Liver (tissue), 7 donors: ENCODE measurements at regions not wholly inside any gene's neighbourhood (a gene's known extent, or its start where the extent isn't known, plus 50 kb on each side); places are given as distances from the start of the nearest gene placed in this dataset.

ENCODE experiments used
- DNase-seq: peaks from one replicate; pipeline ENCODE4 v3.0.0-alpha.2; 2017; ENCODE audit warnings: low spot score
- H3K27ac ChIP-seq, 2 donors: one replicate each; pipeline ENCODE4 v1.7.0; 2013; ENCODE audit warnings: inconsistent platforms in 2 of 2, low read length in 2 of 2, control low read depth in 1 of 2, low read depth in 1 of 2, mild to moderate bottlenecking in 1 of 2
- H3K27me3 ChIP-seq, 4 donors: one replicate each; pipeline versions ENCODE4 v1.6.1 to v1.7.0; 2013; ENCODE audit warnings: low read length in 3 of 4, inconsistent platforms in 1 of 4, mild to moderate bottlenecking in 1 of 4, moderate library complexity in 1 of 4; ENCODE audit not compliant: control insufficient read depth in 4 of 4, insufficient read depth in 4 of 4
- H3K36me3 ChIP-seq, 4 donors: one replicate each; pipeline versions ENCODE4 v1.6.1 to v1.7.0; 2013; ENCODE audit warnings: low read length in 3 of 4, mild to moderate bottlenecking in 3 of 4, low read depth in 1 of 4, moderate library complexity in 1 of 4; ENCODE audit not compliant: control insufficient read depth in 4 of 4, insufficient read depth in 3 of 4
- H3K4me1 ChIP-seq, 4 donors: one replicate each; pipeline versions ENCODE4 v1.6.1 to v1.7.0; 2013; ENCODE audit warnings: low read length in 3 of 4, mild to moderate bottlenecking in 3 of 4, moderate library complexity in 1 of 4; ENCODE audit not compliant: control insufficient read depth in 4 of 4, insufficient read depth in 4 of 4
- H3K4me3 ChIP-seq, 3 donors: one replicate each; pipeline versions ENCODE4 v1.6.1 to v1.7.0; 2013; ENCODE audit warnings: low read length in 3 of 3, control low read depth in 1 of 3, low read depth in 1 of 3, mild to moderate bottlenecking in 1 of 3
- H3K9ac ChIP-seq, 2 donors: one replicate each; pipeline ENCODE4 v1.7.0; 2013; ENCODE audit warnings: low read length in 2 of 2, mild to moderate bottlenecking in 2 of 2, moderate library complexity in 2 of 2, control low read depth in 1 of 2, low read depth in 1 of 2
- H3K9me3 ChIP-seq, 4 donors: one replicate each; pipeline versions ENCODE4 v1.6.1 to v1.7.0; 2013; ENCODE audit warnings: low read length in 3 of 4; ENCODE audit not compliant: control insufficient read depth in 4 of 4
- EGR1 ChIP-seq, 2 donors: IDR thresholded peaks; 2 replicates each; pipeline ENCODE4 v1.6.1; 2016 to 2018; ENCODE audit warnings: antibody characterized with exemption in 2 of 2, low read depth in 2 of 2
- FOXA1 ChIP-seq: IDR thresholded peaks from 2 replicates; pipeline ENCODE4 v1.6.1; 2016; ENCODE audit warnings: antibody characterized with exemption
- FOXA2 ChIP-seq: IDR thresholded peaks from 2 replicates; pipeline ENCODE4 v1.6.1; 2016; ENCODE audit warnings: antibody characterized with exemption
- HNF4A ChIP-seq, 2 donors: conservative IDR thresholded peaks; 2 replicates each; pipeline ENCODE4 v1.6.1; 2016; ENCODE audit warnings: antibody characterized with exemption in 2 of 2, mild to moderate bottlenecking in 2 of 2
- JUND ChIP-seq, 2 donors: IDR thresholded peaks; 2 replicates each; pipeline ENCODE4 v1.6.1; 2016; ENCODE audit warnings: antibody characterized with exemption in 2 of 2
- NR2F2 ChIP-seq: IDR thresholded peaks from 2 replicates; pipeline ENCODE4 v1.6.1; 2016; ENCODE audit warnings: antibody characterized with exemption
- RAD21 ChIP-seq, 2 donors: IDR thresholded peaks; 2 replicates each; pipeline ENCODE4 v1.6.1; 2016; ENCODE audit warnings: antibody characterized with exemption in 2 of 2, mild to moderate bottlenecking in 2 of 2
- SP1 ChIP-seq: IDR thresholded peaks from 2 replicates; pipeline ENCODE4 v1.6.1; 2018; ENCODE audit warnings: antibody characterized with exemption, mild to moderate bottlenecking
- TAF1 ChIP-seq: conservative IDR thresholded peaks from 2 replicates; pipeline ENCODE4 v1.6.1; 2016; ENCODE audit warnings: antibody characterized with exemption, mild to moderate bottlenecking
- YY1 ChIP-seq: IDR thresholded peaks from 2 replicates; pipeline ENCODE4 v1.6.1; 2016; ENCODE audit warnings: antibody characterized with exemption, mild to moderate bottlenecking
- WGBS: extraction: QIAGEN DNeasy Blood & Tissue Kit; methylation state at CpG from one replicate; pipeline ENCODE4 v1.1.7; 2013; 5-methylcytosine and 5-hydroxymethylcytosine counted together
- TF ChIP-seq, protein P1 (sequence below): IDR thresholded peaks from 2 replicates; pipeline ENCODE4 v1.6.1; 2016; ENCODE audit warnings: antibody characterized with exemption
- TF ChIP-seq, protein P2 (sequence below): IDR thresholded peaks from 2 replicates; pipeline ENCODE4 v1.6.1; 2016; ENCODE audit warnings: antibody characterized with exemption
- TF ChIP-seq, protein P3 (sequence below): IDR thresholded peaks from 2 replicates; pipeline ENCODE4 v1.6.1; 2016; ENCODE audit warnings: antibody characterized with exemption
- donor health status: healthy.
- donor health status: healthy.
- donor health status: healthy.
- donor health status: healthy.

DNA sequence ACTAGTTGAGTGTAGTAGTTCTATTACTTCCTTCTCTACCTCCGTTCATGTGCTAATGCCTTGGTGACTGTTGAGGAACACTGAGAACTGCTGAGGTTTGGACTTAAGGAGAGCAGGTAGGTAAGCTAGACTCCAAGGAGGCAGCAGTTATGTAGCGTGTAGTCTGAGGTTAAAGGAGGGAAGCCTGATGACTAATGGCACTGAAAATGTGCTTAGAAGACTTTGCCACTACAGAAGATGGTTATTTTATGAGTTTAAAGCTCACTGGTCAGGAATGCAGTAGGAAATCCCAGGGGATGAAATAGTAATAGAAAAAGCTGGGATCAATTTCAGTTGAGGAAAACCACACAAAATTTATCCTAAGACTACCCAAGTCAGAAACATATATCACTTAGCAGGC lies 1077.3 kb downstream of the RAPGEF2 start:
- H3K4me1 ChIP-seq, result no peaks in the 10 kb centered on the region
- no peaks in the 10 kb centered on the region for H3K27me3 ChIP-seq
- H3K4me3 ChIP-seq, result no peak overlapping the region
- TF ChIP-seq FOXA1, result no peak
- no peak for TF ChIP-seq SP1
- no peak for TF ChIP-seq HNF4A (conservative IDR thresholded peaks at IDR 0.05)
- TF ChIP-seq, protein P1, sequence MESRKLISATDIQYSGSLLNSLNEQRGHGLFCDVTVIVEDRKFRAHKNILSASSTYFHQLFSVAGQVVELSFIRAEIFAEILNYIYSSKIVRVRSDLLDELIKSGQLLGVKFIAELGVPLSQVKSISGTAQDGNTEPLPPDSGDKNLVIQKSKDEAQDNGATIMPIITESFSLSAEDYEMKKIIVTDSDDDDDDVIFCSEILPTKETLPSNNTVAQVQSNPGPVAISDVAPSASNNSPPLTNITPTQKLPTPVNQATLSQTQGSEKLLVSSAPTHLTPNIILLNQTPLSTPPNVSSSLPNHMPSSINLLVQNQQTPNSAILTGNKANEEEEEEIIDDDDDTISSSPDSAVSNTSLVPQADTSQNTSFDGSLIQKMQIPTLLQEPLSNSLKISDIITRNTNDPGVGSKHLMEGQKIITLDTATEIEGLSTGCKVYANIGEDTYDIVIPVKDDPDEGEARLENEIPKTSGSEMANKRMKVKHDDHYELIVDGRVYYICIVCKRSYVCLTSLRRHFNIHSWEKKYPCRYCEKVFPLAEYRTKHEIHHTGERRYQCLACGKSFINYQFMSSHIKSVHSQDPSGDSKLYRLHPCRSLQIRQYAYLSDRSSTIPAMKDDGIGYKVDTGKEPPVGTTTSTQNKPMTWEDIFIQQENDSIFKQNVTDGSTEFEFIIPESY, result no peak
- TF ChIP-seq, protein P2, sequence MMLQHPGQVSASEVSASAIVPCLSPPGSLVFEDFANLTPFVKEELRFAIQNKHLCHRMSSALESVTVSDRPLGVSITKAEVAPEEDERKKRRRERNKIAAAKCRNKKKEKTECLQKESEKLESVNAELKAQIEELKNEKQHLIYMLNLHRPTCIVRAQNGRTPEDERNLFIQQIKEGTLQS, result no peak
- no peak for TF ChIP-seq TAF1
- TF ChIP-seq EGR1 (IDR thresholded peaks at IDR 0.05; ENCODE audit: low read depth in 2 of 2), result no peak
- no peak for TF ChIP-seq NR2F2
- TF ChIP-seq FOXA2, result no peak
- no peaks in the 10 kb centered on the region for H3K9me3 ChIP-seq
- no peak overlapping the region for H3K9ac ChIP-seq
- no peaks in the 10 kb centered on the region for H3K36me3 ChIP-seq
- DNase-seq, result no peak
- H3K27ac ChIP-seq, result no peak overlapping the region
- 79% methylated on average over 2 of the region's 2 CpGs for WGBS

DNA sequence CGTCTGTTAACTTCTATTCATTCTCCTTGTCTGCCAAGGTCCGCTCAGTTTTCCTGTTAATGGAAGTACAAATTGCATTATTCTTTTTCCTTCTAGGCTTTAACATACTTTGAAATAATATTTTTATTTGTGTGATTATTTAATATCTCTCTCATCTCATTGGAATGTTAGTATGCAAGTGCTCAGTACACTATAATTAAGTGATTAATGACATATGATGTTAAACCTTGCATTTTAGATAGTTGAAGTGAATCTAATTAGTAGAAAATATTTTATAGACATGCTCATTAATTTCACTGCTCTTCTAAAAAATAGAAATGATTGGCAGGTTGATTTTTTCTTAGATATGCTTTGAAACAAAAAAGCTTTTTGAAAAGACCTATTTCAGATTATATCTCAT lies 1079.8 kb downstream of the RAPGEF2 start:
- no peak for DNase-seq
- no peaks in the 10 kb centered on the region for H3K9me3 ChIP-seq
- WGBS, result 72% methylated on average over 2 of the region's 2 CpGs
- no peak overlapping the region for H3K4me3 ChIP-seq
- no peaks in the 10 kb centered on the region for H3K4me1 ChIP-seq
- no peaks in the 10 kb centered on the region for H3K27me3 ChIP-seq
- no peak overlapping the region for H3K9ac ChIP-seq
- no peaks in the 10 kb centered on the region for H3K36me3 ChIP-seq
- TF ChIP-seq, protein P1, result no peak
- no peak for TF ChIP-seq HNF4A (conservative IDR thresholded peaks at IDR 0.05)
- no peak overlapping the region for H3K27ac ChIP-seq

DNA sequence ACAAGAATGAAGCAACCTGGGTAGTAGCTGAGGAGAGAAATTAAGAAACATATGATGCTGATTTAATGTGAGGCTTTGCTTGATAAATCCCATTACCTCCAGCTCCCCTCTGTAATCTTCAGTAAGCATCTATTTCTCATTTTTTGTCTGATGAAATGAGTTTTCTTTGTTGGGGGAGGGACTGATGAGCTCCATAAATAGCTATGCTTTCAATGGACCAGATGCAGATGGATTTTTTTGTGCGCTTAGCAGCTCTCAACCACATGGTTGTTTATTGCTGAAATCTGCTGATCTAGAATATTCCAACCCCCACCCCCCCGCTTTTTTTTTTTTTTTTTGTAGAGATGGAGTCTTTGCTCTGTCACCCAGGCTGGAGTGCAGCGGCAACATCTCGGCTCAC lies 1082.0 kb downstream of the RAPGEF2 start:
- WGBS, result 86% methylated on average over 4 of the region's 4 CpGs
- Histone ChIP-seq H3K27me3 (no peaks in the 10 kb centered on the region), H3K36me3 (no peaks in the 10 kb centered on the region), H3K4me1 (no peaks in the 10 kb centered on the region), H3K27ac (no peak overlapping the region), H3K9ac (no peak overlapping the region), H3K4me3 (no peak overlapping the region), H3K9me3 (no peaks in the 10 kb centered on the region)
- no peak for DNase-seq
- TF ChIP-seq RAD21 (IDR thresholded peaks at IDR 0.05), result no peak

DNA sequence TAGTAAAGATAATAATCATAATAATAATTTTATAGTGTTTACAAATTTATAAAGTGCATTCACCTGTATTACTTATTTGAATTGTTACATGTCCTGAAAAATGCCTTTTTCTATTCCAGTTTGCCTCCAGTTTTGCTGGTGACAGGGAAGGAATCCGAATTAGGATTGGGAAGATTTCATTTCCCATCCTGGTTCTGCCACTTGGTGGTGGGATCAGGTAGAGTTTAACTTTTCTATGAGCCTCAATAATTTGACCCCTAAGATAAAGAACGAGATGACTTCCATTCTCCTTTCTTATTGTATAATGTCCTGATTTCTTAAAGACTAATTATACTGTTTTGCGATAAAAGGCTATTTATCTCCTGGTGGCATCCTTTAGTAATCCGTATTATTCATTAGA lies 1090.9 kb downstream of the RAPGEF2 start:
- no peak overlapping the region for H3K27ac ChIP-seq
- H3K9ac ChIP-seq, result no peak overlapping the region
- no peaks in the 10 kb centered on the region for H3K27me3 ChIP-seq
- no peaks in the 10 kb centered on the region for H3K9me3 ChIP-seq
- 77% methylated on average over 4 of the region's 4 CpGs for WGBS
- DNase-seq, result no peak
- H3K4me1 ChIP-seq, result no peaks in the 10 kb centered on the region
- H3K36me3 ChIP-seq, result no peaks in the 10 kb centered on the region
- TF ChIP-seq FOXA1, result no peak
- TF ChIP-seq EGR1 (IDR thresholded peaks at IDR 0.05; ENCODE audit: low read depth in 2 of 2), result no peak
- TF ChIP-seq SP1, result no peak
- TF ChIP-seq YY1, result no peak
- TF ChIP-seq, protein P3, sequence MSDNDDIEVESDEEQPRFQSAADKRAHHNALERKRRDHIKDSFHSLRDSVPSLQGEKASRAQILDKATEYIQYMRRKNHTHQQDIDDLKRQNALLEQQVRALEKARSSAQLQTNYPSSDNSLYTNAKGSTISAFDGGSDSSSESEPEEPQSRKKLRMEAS, result no peak
- no peak for TF ChIP-seq FOXA2
- TF ChIP-seq JUND (IDR thresholded peaks at IDR 0.05), result no peak
- H3K4me3 ChIP-seq, result no peak overlapping the region
